Liver (tissue), 8 donors: ENCODE measurements at regions not wholly inside any gene's neighbourhood (a gene's known extent, or its start where the extent isn't known, plus 50 kb on each side); places are given as distances from the start of the nearest gene placed in this dataset.

Experiments
- DNase-seq: peaks from one replicate; pipeline ENCODE4 v3.0.0-alpha.2; 2017; ENCODE audit warnings: low spot score
- H3K27ac ChIP-seq, 2 donors: one replicate each; pipeline ENCODE4 v1.7.0; 2013; ENCODE audit warnings: inconsistent platforms in 2 of 2, low read length in 2 of 2, control low read depth in 1 of 2, low read depth in 1 of 2, mild to moderate bottlenecking in 1 of 2
- H3K27me3 ChIP-seq, 4 donors: one replicate each; pipeline versions ENCODE4 v1.6.1 to v1.7.0; 2013; ENCODE audit warnings: low read length in 3 of 4, inconsistent platforms in 1 of 4, mild to moderate bottlenecking in 1 of 4, moderate library complexity in 1 of 4; ENCODE audit not compliant: control insufficient read depth in 4 of 4, insufficient read depth in 4 of 4
- H3K36me3 ChIP-seq, 4 donors: one replicate each; pipeline versions ENCODE4 v1.6.1 to v1.7.0; 2013; ENCODE audit warnings: low read length in 3 of 4, mild to moderate bottlenecking in 3 of 4, low read depth in 1 of 4, moderate library complexity in 1 of 4; ENCODE audit not compliant: control insufficient read depth in 4 of 4, insufficient read depth in 3 of 4
- H3K4me1 ChIP-seq, 4 donors: one replicate each; pipeline versions ENCODE4 v1.6.1 to v1.7.0; 2013; ENCODE audit warnings: low read length in 3 of 4, mild to moderate bottlenecking in 3 of 4, moderate library complexity in 1 of 4; ENCODE audit not compliant: control insufficient read depth in 4 of 4, insufficient read depth in 4 of 4
- H3K4me3 ChIP-seq, 3 donors: one replicate each; pipeline versions ENCODE4 v1.6.1 to v1.7.0; 2013; ENCODE audit warnings: low read length in 3 of 3, control low read depth in 1 of 3, low read depth in 1 of 3, mild to moderate bottlenecking in 1 of 3
- H3K9ac ChIP-seq, 2 donors: one replicate each; pipeline ENCODE4 v1.7.0; 2013; ENCODE audit warnings: low read length in 2 of 2, mild to moderate bottlenecking in 2 of 2, moderate library complexity in 2 of 2, control low read depth in 1 of 2, low read depth in 1 of 2
- H3K9me3 ChIP-seq, 4 donors: one replicate each; pipeline versions ENCODE4 v1.6.1 to v1.7.0; 2013; ENCODE audit warnings: low read length in 3 of 4; ENCODE audit not compliant: control insufficient read depth in 4 of 4
- ATF3 ChIP-seq: IDR thresholded peaks from 2 replicates; pipeline ENCODE4 v1.6.1; 2016; ENCODE audit warnings: antibody characterized with exemption
- EGR1 ChIP-seq, 2 donors: IDR thresholded peaks; 2 replicates each; pipeline ENCODE4 v1.6.1; 2016 to 2018; ENCODE audit warnings: antibody characterized with exemption in 2 of 2, low read depth in 2 of 2
- FOXA1 ChIP-seq: IDR thresholded peaks from 2 replicates; pipeline ENCODE4 v1.6.1; 2016; ENCODE audit warnings: antibody characterized with exemption
- FOXA2 ChIP-seq: IDR thresholded peaks from 2 replicates; pipeline ENCODE4 v1.6.1; 2016; ENCODE audit warnings: antibody characterized with exemption
- GABPA ChIP-seq, 2 donors: IDR thresholded peaks in 1 of 2; conservative IDR thresholded peaks in 1 of 2; 2 replicates each; pipeline ENCODE4 v1.6.1; 2016; ENCODE audit warnings: antibody characterized with exemption in 2 of 2, mild to moderate bottlenecking in 1 of 2, moderate library complexity in 1 of 2
- HNF4A ChIP-seq, 2 donors: conservative IDR thresholded peaks; 2 replicates each; pipeline ENCODE4 v1.6.1; 2016; ENCODE audit warnings: antibody characterized with exemption in 2 of 2, mild to moderate bottlenecking in 2 of 2
- HNF4G ChIP-seq: IDR thresholded peaks from 2 replicates; pipeline ENCODE4 v1.6.1; 2016; ENCODE audit warnings: antibody characterized with exemption
- JUND ChIP-seq, 2 donors: IDR thresholded peaks; 2 replicates each; pipeline ENCODE4 v1.6.1; 2016; ENCODE audit warnings: antibody characterized with exemption in 2 of 2
- NR2F2 ChIP-seq: IDR thresholded peaks from 2 replicates; pipeline ENCODE4 v1.6.1; 2016; ENCODE audit warnings: antibody characterized with exemption
- RXRA ChIP-seq, 2 donors: IDR thresholded peaks; 2 replicates each; pipeline ENCODE4 v1.6.1; 2017 to 2018; ENCODE audit warnings: antibody characterized with exemption in 2 of 2, mild to moderate bottlenecking in 1 of 2
- TAF1 ChIP-seq: conservative IDR thresholded peaks from 2 replicates; pipeline ENCODE4 v1.6.1; 2016; ENCODE audit warnings: antibody characterized with exemption, mild to moderate bottlenecking
- YY1 ChIP-seq: IDR thresholded peaks from 2 replicates; pipeline ENCODE4 v1.6.1; 2016; ENCODE audit warnings: antibody characterized with exemption, mild to moderate bottlenecking
- whole genome bisulfite sequencing: extraction: QIAGEN DNeasy Blood & Tissue Kit; methylation state at CpG from one replicate; pipeline ENCODE4 v1.1.7; 2013; 5-methylcytosine and 5-hydroxymethylcytosine counted together
- TF ChIP-seq, protein P1 (sequence below): IDR thresholded peaks from 2 replicates; pipeline ENCODE4 v1.6.1; 2016; ENCODE audit warnings: antibody characterized with exemption, mild to moderate bottlenecking
- TF ChIP-seq, protein P2 (sequence below): fragments of 150-350 bp; IDR thresholded peaks from 2 replicates; pipeline ENCODE4 v1.5.1; 2017; ENCODE audit warnings: improper control_type of control experiment, low read depth, low read length; ENCODE audit not compliant: missing input control
- TF ChIP-seq, protein P3 (sequence below): IDR thresholded peaks from 2 replicates; pipeline ENCODE4 v1.6.1; 2016; ENCODE audit warnings: antibody characterized with exemption
- TF ChIP-seq, protein P4 (sequence below): IDR thresholded peaks from 2 replicates; pipeline ENCODE4 v1.6.1; 2016; ENCODE audit warnings: antibody characterized with exemption
- donor health status: healthy.
- donor health status: healthy.
- donor health status: healthy.
- donor health status: healthy.
- donor health status: healthy.

DNA sequence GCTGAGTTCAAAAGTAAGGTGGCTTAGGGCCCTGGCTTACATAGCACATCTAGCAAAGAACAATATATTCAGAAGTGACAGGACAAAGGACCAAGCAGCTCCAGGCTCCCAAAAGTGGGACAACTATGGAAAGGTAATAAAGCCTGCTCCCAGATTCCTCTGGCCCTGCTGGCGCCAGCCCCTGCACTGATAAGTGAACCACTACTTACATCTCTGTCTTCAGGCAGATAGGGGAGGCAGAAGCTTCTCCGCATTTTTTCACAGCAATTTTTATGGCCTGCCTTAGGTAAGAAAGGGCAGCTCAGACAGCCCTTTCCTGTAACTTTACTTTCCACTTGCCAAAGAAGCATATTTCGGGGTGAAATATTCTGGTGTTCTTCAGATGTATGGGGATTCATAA is 83.9 kb downstream of the MTNR1A start:
- 76% methylated on average over 3 of the region's 3 CpGs for WGBS

More for the DNA sequence above, 83.9 kb downstream of the MTNR1A start:
- Histone ChIP-seq H3K4me1 (peaks cover 0 to 2% (median 0%) of the 10 kb centered on the region in 4 donors), H3K27ac (no peak overlapping the region), H3K9me3 (no peaks in the 10 kb centered on the region), H3K9ac (no peak overlapping the region), H3K36me3 (no peaks in the 10 kb centered on the region), H3K4me3 (no peak overlapping the region), H3K27me3 (peaks cover 0 to 2% (median 0%) of the 10 kb centered on the region in 4 donors)
- DNase-seq: no peak
- TF ChIP-seq HNF4A (conservative IDR thresholded peaks at IDR 0.05) (no peak), TAF1 (no peak), YY1 (no peak), FOXA2 (no peak), NR2F2 (no peak), FOXA1 (no peak), ATF3 (no peak), GABPA (IDR thresholded peaks at IDR 0.05 in 1 of 2, conservative IDR thresholded peaks at IDR 0.05 in 1 of 2) (no peak), JUND (IDR thresholded peaks at IDR 0.05) (no peak), RXRA (IDR thresholded peaks at IDR 0.05) (no peak), EGR1 (IDR thresholded peaks at IDR 0.05; ENCODE audit: low read depth in 2 of 2) (no peak), HNF4G (no peak)
- TF ChIP-seq, protein P1, sequence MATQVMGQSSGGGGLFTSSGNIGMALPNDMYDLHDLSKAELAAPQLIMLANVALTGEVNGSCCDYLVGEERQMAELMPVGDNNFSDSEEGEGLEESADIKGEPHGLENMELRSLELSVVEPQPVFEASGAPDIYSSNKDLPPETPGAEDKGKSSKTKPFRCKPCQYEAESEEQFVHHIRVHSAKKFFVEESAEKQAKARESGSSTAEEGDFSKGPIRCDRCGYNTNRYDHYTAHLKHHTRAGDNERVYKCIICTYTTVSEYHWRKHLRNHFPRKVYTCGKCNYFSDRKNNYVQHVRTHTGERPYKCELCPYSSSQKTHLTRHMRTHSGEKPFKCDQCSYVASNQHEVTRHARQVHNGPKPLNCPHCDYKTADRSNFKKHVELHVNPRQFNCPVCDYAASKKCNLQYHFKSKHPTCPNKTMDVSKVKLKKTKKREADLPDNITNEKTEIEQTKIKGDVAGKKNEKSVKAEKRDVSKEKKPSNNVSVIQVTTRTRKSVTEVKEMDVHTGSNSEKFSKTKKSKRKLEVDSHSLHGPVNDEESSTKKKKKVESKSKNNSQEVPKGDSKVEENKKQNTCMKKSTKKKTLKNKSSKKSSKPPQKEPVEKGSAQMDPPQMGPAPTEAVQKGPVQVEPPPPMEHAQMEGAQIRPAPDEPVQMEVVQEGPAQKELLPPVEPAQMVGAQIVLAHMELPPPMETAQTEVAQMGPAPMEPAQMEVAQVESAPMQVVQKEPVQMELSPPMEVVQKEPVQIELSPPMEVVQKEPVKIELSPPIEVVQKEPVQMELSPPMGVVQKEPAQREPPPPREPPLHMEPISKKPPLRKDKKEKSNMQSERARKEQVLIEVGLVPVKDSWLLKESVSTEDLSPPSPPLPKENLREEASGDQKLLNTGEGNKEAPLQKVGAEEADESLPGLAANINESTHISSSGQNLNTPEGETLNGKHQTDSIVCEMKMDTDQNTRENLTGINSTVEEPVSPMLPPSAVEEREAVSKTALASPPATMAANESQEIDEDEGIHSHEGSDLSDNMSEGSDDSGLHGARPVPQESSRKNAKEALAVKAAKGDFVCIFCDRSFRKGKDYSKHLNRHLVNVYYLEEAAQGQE: no peak
- TF ChIP-seq, protein P2, sequence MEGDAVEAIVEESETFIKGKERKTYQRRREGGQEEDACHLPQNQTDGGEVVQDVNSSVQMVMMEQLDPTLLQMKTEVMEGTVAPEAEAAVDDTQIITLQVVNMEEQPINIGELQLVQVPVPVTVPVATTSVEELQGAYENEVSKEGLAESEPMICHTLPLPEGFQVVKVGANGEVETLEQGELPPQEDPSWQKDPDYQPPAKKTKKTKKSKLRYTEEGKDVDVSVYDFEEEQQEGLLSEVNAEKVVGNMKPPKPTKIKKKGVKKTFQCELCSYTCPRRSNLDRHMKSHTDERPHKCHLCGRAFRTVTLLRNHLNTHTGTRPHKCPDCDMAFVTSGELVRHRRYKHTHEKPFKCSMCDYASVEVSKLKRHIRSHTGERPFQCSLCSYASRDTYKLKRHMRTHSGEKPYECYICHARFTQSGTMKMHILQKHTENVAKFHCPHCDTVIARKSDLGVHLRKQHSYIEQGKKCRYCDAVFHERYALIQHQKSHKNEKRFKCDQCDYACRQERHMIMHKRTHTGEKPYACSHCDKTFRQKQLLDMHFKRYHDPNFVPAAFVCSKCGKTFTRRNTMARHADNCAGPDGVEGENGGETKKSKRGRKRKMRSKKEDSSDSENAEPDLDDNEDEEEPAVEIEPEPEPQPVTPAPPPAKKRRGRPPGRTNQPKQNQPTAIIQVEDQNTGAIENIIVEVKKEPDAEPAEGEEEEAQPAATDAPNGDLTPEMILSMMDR: no peak
- TF ChIP-seq, protein P3, sequence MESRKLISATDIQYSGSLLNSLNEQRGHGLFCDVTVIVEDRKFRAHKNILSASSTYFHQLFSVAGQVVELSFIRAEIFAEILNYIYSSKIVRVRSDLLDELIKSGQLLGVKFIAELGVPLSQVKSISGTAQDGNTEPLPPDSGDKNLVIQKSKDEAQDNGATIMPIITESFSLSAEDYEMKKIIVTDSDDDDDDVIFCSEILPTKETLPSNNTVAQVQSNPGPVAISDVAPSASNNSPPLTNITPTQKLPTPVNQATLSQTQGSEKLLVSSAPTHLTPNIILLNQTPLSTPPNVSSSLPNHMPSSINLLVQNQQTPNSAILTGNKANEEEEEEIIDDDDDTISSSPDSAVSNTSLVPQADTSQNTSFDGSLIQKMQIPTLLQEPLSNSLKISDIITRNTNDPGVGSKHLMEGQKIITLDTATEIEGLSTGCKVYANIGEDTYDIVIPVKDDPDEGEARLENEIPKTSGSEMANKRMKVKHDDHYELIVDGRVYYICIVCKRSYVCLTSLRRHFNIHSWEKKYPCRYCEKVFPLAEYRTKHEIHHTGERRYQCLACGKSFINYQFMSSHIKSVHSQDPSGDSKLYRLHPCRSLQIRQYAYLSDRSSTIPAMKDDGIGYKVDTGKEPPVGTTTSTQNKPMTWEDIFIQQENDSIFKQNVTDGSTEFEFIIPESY: no peak
- TF ChIP-seq, protein P4, sequence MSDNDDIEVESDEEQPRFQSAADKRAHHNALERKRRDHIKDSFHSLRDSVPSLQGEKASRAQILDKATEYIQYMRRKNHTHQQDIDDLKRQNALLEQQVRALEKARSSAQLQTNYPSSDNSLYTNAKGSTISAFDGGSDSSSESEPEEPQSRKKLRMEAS: no peak
